HG03280 (cell line): ENCODE measurements at regions not wholly inside any gene's neighbourhood (a gene's known extent, or its start where the extent isn't known, plus 50 kb on each side); places are given as distances from the start of the nearest gene placed in this dataset.

Experiments
- ATAC-seq: cut with Tn5 transposase; IDR thresholded peaks from one replicate; pipeline ENCODE4 v1.9.1; 2021; ENCODE audit warnings: mild to moderate bottlenecking, moderate library complexity; ENCODE audit not compliant: unreplicated experiment

GRCh38 chr6:47151232-47151898, 109.2 kb upstream of the ADGRF1 start:
- no peak for ATAC-seq

GRCh38 chr6:47149554-47149953, 107.4 kb upstream of the ADGRF1 start:
- ATAC-seq = no peak

- no peak for ATAC-seq
Measured at GRCh38 chr6:47149066-47149465, 106.9 kb upstream of the ADGRF1 start.

GRCh38 chr6:47147836-47148344, 105.8 kb upstream of the ADGRF1 start:
- ATAC-seq = no peak

GRCh38 chr6:47147175-47147727, 105.1 kb upstream of the ADGRF1 start:
- ATAC-seq = no peak

GRCh38 chr6:47146431-47147174, 104.5 kb upstream of the ADGRF1 start:
- no peak for ATAC-seq

- ATAC-seq = no peak
Measured at GRCh38 chr6:47145212-47145611, 103.1 kb upstream of the ADGRF1 start.

- ATAC-seq = no peak
Measured at GRCh38 chr6:47144306-47144705, 102.2 kb upstream of the ADGRF1 start.

GRCh38 chr6:47141963-47142362, 99.8 kb upstream of the ADGRF1 start:
- ATAC-seq = no peak

- ATAC-seq = no peak
Measured at GRCh38 chr6:47141171-47141570, 99.0 kb upstream of the ADGRF1 start.

GRCh38 chr6:47138046-47138445, 95.9 kb upstream of the ADGRF1 start:
- no peak for ATAC-seq

GRCh38 chr6:47137073-47137472, 94.9 kb upstream of the ADGRF1 start:
- ATAC-seq = no peak

- ATAC-seq = no peak
Measured at GRCh38 chr6:47135772-47136171, 93.6 kb upstream of the ADGRF1 start.

- no peak for ATAC-seq
Measured at GRCh38 chr6:47134476-47135189, 92.5 kb upstream of the ADGRF1 start.

- no peak for ATAC-seq
Measured at GRCh38 chr6:47133230-47134000, 91.3 kb upstream of the ADGRF1 start.

GRCh38 chr6:47132724-47133123, 90.6 kb upstream of the ADGRF1 start:
- ATAC-seq = no peak

- no peak for ATAC-seq
Measured at GRCh38 chr6:47131773-47132172, 89.6 kb upstream of the ADGRF1 start.

GRCh38 chr6:47130086-47130485, 88.0 kb upstream of the ADGRF1 start:
- ATAC-seq = no peak

- no peak for ATAC-seq
Measured at GRCh38 chr6:47129129-47129528, 87.0 kb upstream of the ADGRF1 start.

GRCh38 chr6:47126647-47127391, 84.7 kb upstream of the ADGRF1 start:
- no peak for ATAC-seq
